Fibroblast of villous mesenchyme (primary cell): ENCODE measurements at regions not wholly inside any gene's neighbourhood (a gene's known extent, or its start where the extent isn't known, plus 50 kb on each side); places are given as distances from the start of the nearest gene placed in this dataset.

ENCODE experiments used
- DNase-seq: peaks from one replicate; pipeline ENCODE4 v3.0.0-alpha.2; 2010; ENCODE audit warnings: low read depth
- H3K4me3 ChIP-seq: 2 replicates; pipeline ENCODE4 v1.5.1; 2011; ENCODE audit warnings: low read depth, mild to moderate bottlenecking, low read length
- TF ChIP-seq, protein P1 (sequence below): IDR thresholded peaks from 2 replicates; pipeline ENCODE4 v1.5.1; 2012; ENCODE audit warnings: low read depth, mild to moderate bottlenecking, low read length; ENCODE audit not compliant: insufficient read depth

DNA sequence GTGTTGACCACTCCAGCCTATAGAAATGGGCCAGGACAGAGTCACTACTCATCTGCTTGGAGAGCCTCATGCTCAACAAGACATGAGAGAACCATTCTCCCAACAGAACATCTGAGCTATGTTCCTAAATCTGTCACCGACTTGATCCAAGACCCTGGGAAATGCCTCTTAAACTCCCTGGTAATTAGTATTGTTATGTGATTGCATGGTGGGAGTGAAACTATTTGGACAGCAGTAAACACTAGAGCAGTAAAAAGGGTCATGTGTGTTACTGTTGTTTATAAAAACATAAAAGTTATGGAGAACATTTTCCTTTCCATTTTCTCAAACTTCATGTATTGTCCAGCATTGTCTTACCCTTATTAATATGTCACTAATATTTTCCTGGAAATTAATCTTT is 369.8 kb upstream of the FAT3 start:
- TF ChIP-seq, protein P1, sequence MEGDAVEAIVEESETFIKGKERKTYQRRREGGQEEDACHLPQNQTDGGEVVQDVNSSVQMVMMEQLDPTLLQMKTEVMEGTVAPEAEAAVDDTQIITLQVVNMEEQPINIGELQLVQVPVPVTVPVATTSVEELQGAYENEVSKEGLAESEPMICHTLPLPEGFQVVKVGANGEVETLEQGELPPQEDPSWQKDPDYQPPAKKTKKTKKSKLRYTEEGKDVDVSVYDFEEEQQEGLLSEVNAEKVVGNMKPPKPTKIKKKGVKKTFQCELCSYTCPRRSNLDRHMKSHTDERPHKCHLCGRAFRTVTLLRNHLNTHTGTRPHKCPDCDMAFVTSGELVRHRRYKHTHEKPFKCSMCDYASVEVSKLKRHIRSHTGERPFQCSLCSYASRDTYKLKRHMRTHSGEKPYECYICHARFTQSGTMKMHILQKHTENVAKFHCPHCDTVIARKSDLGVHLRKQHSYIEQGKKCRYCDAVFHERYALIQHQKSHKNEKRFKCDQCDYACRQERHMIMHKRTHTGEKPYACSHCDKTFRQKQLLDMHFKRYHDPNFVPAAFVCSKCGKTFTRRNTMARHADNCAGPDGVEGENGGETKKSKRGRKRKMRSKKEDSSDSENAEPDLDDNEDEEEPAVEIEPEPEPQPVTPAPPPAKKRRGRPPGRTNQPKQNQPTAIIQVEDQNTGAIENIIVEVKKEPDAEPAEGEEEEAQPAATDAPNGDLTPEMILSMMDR: no peak
- DNase-seq: peak; percentile 32
- H3K4me3 ChIP-seq: no peak overlapping the region

DNA sequence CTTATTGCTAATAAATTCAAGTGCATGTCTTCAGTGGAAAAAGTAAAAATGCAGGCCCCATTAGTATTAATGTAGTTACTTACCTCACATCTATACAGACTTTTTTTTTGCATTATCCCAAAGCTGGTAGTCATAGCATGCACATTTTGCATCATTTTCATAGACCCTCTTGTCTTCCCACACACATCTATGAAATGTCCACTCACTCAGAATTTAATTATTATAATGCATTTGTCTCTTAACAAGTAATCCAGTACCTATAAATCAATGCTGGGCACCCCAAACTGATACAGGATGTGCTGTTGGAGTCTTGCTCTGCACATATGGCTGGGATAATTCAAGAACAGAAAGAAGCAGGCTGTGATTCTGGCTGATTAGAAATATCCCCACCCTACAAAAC is 370.4 kb upstream of the FAT3 start:
- H3K4me3 ChIP-seq: no peak overlapping the region
- no peak for DNase-seq
- TF ChIP-seq, protein P1: no peak

DNA sequence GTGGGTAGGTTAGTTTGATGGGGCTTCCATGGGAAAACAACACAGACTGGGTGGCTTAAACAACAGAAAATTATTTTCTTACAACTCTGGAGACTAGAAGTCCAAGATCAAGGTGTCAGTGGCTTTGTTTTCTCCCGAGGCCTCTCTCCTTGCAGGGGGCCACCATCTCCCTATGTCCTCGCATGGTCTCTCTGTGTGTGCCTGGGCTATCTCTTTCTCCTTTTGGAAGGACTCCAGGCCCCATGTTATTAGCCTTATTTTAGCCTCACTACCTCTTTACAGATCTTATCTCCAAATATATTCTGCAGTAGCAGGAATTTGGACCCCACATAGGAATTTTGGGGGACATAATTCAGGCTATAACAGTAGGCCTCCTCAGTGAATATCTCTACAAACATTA is 372.7 kb upstream of the FAT3 start:
- no peak overlapping the region for H3K4me3 ChIP-seq
- no peak for DNase-seq
- TF ChIP-seq, protein P1: no peak

DNA sequence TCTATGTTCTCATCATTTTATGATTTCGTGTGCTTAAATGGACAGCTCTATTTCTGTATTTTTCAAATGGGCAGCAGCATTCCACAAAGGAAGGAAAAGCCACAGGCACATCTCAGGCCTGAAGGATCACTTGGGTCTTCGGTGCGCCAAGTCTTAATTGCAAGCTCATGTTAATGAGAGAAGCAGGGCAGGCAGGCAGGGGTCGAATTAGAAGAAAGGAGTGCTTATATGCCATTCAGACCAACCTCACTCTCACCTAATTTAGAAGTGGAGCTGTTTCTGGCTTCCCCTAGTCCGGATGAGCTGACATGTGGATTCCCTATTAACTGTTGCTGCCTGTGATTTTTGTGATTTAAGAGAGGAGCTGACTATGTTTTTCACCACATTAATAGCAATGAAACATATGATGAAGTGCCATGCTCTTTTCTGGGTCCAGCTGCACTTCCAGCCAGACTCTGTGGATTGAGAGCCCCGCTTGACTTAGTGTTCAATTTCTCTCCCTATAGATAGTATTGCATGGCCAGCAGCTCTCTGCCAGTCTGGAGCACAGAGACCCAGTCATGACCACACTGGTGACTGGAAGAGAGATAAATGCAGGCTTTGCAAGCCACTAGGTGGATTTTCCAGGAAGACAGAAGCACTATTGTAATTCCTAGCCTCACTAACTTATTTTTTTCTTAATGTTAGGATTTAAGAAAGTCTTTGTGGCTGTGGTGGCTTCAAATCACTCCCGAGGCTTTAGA is 373.9 kb upstream of the FAT3 start:
- TF ChIP-seq, protein P1: no peak
- DNase-seq: no peak
- no peak overlapping the region for H3K4me3 ChIP-seq

DNA sequence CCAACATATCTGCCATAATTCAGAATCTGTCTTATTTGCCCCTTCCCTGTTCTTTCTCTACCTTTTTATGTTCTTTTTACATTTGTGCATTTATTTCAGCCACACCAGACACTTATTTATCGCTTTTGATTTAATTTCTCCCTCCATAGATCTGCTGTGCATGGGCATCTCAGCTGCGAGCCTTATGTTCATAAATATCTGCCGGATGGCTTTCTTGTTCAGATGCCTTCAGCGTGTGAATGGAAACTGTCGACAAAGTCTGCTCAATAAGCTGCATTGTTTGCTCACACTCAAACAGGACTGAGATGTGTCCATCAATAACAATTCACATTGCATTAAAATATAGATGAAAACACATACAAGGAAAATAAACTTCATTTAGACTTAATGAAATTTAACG is 374.6 kb upstream of the FAT3 start:
- DNase-seq: no peak
- TF ChIP-seq, protein P1: no peak

DNA sequence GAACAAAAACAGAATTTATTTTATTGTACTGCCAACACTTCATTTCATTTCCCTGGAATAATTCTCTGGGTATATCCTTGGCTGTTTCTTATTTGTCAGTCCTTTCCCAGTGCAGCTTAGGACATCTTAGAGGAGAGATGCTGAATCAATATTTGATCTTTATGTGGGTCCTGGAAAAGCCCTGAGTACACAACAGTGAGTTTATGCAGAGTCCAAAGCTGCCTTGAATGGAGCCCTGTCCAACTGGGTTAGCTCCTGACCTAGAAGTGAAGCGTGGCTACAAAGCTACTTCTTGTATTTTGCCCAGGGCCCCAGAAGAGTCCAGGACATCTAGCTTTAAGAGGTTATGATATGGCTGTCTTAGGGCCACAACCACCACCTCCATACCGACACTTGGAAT is 378.0 kb upstream of the FAT3 start:
- TF ChIP-seq, protein P1: no peak
- no peak for DNase-seq
- H3K4me3 ChIP-seq: no peak overlapping the region

More for the DNA sequence above, 374.6 kb upstream of the FAT3 start:
- H3K4me3 ChIP-seq: no peak overlapping the region

DNA sequence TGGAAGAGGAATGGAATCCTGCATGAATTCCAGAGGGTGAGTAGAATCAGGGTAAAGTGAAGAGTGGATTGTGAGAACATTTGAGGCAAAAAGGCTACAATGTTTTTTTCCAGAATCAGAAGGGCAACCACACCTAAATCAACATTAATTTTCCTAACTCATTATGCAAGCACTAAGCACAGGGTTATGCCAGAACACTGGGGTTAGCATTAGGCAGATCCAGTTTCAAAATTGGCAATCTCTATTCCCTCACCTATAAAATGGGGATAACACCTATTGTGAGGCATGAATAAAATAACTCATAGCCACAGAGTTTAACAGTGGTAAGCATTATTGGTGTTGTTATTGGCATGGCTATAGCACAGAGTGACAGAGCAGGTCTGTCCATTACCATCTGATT is 378.6 kb upstream of the FAT3 start:
- no peak for DNase-seq
- TF ChIP-seq, protein P1: no peak
- no peak overlapping the region for H3K4me3 ChIP-seq
